ENCODE measurements at regions not wholly inside any gene's neighbourhood (a gene's known extent, or its start where the extent isn't known, plus 50 kb on each side); places are given as distances from the start of the nearest gene placed in this dataset.

GRCh38 chr16:10232757-10233156, 50.5 kb upstream of the GRIN2A start:
- intact Hi-C loops (cut with DNase I; ENCODE audit: low total_unique reads) (no loop called here), in situ Hi-C loops (cut with MboI; ENCODE audit: low pct_ligation_motif_present in 1 of 4, low pct_unique_long_range_greater_than_20kb in 1 of 4, low sequenced_read_pairs in 3 of 4) (no loop called here)
- Histone ChIP-seq H3K4me3 (no peak overlapping the region), H3K27me3 (no peaks in the 10 kb centered on the region), H3K4me1 (no peaks in the 10 kb centered on the region), H3K27ac (no peak overlapping the region), H3K36me3 (no peaks in the 10 kb centered on the region), H3K9me3 (no peaks in the 10 kb centered on the region)
- WGBS, 2 donors (ENCODE audit: low coverage in 1 of 2) = 71 to 83% methylated on average over 1 of the region's 1 CpG
- DNase-seq = no peak
- TF ChIP-seq CTCF (IDR thresholded peaks at IDR 0.05) (no peak), POLR2AphosphoS5 (IDR thresholded peaks at IDR 0.05) (no peak), POLR2A (IDR thresholded peaks at IDR 0.05) (no peak), EP300 (IDR thresholded peaks at IDR 0.05; ENCODE audit: low read depth) (no peak)

DNA sequence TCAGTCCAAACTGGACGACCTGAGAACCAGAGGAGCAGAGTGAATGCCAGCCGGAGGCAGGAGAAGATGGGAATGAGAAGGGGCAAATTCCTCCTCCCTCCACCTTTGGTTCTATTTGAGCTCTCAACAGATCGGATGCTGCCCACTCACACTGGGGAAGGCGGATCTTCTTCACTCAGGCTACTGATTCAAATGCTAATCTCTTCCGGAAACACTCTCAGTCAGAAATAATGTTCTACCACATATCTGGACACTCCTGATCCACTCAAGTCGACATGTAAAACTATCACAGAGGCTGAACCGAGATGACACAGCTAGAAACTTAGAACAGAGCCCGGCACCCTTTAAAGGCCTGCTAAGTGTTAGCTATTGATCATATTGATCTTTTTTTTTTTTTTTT, 57.4 kb upstream of the GRIN2A start:
- Histone ChIP-seq H3K27me3 (peaks cover 3% of the 10 kb centered on the region), H3K9me3 (no peaks in the 10 kb centered on the region), H3K4me3 (no peak overlapping the region), H3K36me3 (no peaks in the 10 kb centered on the region), H3K27ac (no peak overlapping the region), H3K4me1 (no peaks in the 10 kb centered on the region)
- intact Hi-C loops (cut with DNase I; ENCODE audit: low total_unique reads) (no loop called here), in situ Hi-C loops (cut with MboI; ENCODE audit: low pct_ligation_motif_present in 1 of 4, low pct_unique_long_range_greater_than_20kb in 1 of 4, low sequenced_read_pairs in 3 of 4) (no loop called here)
- WGBS, 2 donors (ENCODE audit: low coverage in 1 of 2) = 75 to 78% methylated on average over 4 to 8 of the region's 8 CpGs
- DNase-seq = no peak
- TF ChIP-seq POLR2AphosphoS5 (IDR thresholded peaks at IDR 0.05) = no peak
- no peak for TF ChIP-seq POLR2A (IDR thresholded peaks at IDR 0.05)
- TF ChIP-seq CTCF (IDR thresholded peaks at IDR 0.05) = no peak
- no peak for TF ChIP-seq EP300 (IDR thresholded peaks at IDR 0.05; ENCODE audit: low read depth)

GRCh38 chr16:10240854-10241613, 58.8 kb upstream of the GRIN2A start:
- H3K4me3 ChIP-seq = no peak overlapping the region
- intact Hi-C loops (cut with DNase I; ENCODE audit: low total_unique reads) = no loop called here
- no peaks in the 10 kb centered on the region for H3K4me1 ChIP-seq
- TF ChIP-seq CTCF (IDR thresholded peaks at IDR 0.05) = no peak
- no peak for TF ChIP-seq EP300 (IDR thresholded peaks at IDR 0.05; ENCODE audit: low read depth)
- no peak for TF ChIP-seq POLR2AphosphoS5 (IDR thresholded peaks at IDR 0.05)
- no peak for TF ChIP-seq POLR2A (IDR thresholded peaks at IDR 0.05)
- 72 to 100% methylated on average over 1 to 7 of the region's 7 CpGs for WGBS, 2 donors (ENCODE audit: low coverage in 1 of 2)
- no peak overlapping the region for H3K27ac ChIP-seq
- H3K36me3 ChIP-seq = no peaks in the 10 kb centered on the region
- H3K27me3 ChIP-seq = peaks cover 3% of the 10 kb centered on the region
- in situ Hi-C loops (cut with MboI; ENCODE audit: low pct_ligation_motif_present in 1 of 4, low pct_unique_long_range_greater_than_20kb in 1 of 4, low sequenced_read_pairs in 3 of 4) = no loop called here
- H3K9me3 ChIP-seq = no peaks in the 10 kb centered on the region
- DNase-seq = no peak

DNA sequence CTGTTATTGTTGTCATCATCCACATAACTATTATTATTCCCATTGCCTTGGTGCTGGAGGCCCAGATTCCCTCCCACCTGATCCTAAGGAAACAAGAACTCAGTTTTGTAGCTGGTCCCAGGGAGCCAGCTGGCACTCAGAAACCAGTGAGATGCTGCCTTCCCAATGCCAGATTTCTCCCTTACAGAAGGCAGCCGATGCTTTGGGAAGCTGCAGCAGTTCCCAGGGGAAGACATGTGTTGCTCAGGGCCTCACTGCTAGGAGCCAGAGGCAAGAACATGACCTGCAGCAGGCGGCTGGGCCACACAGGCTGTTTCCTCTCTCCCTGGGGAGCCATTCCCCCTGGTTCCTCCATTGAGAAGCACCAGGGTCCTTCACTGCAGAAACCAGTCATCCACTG, 59.9 kb upstream of the GRIN2A start:
- no peaks in the 10 kb centered on the region for H3K9me3 ChIP-seq
- in situ Hi-C loops (cut with MboI; ENCODE audit: low pct_ligation_motif_present in 1 of 4, low pct_unique_long_range_greater_than_20kb in 1 of 4, low sequenced_read_pairs in 3 of 4) = no loop called here
- no peaks in the 10 kb centered on the region for H3K36me3 ChIP-seq
- WGBS, 2 donors (ENCODE audit: low coverage in 1 of 2) = 29% methylated on average over 2 of the region's 2 CpGs; no CpG with 5 or more reads in 1 of the 2 donors
- intact Hi-C loops (cut with DNase I; ENCODE audit: low total_unique reads) = no loop called here
- H3K4me1 ChIP-seq = no peaks in the 10 kb centered on the region
- TF ChIP-seq POLR2AphosphoS5 (IDR thresholded peaks at IDR 0.05) (no peak), POLR2A (IDR thresholded peaks at IDR 0.05) (no peak), CTCF (IDR thresholded peaks at IDR 0.05) (no peak), EP300 (IDR thresholded peaks at IDR 0.05; ENCODE audit: low read depth) (no peak)
- peaks cover 3% of the 10 kb centered on the region for H3K27me3 ChIP-seq
- H3K27ac ChIP-seq = no peak overlapping the region
- no peak for DNase-seq
- no peak overlapping the region for H3K4me3 ChIP-seq

Data from transverse colon (tissue), 4 donors.